ENCODE measurements at regions not wholly inside any gene's neighbourhood (a gene's known extent, or its start where the extent isn't known, plus 50 kb on each side); places are given as distances from the start of the nearest gene placed in this dataset.
"Not testable (repeated sequence)": the region's sequence is repeated elsewhere in the genome, so short reads cannot be mapped to it uniquely, and the experiment has no call there.

DNA sequence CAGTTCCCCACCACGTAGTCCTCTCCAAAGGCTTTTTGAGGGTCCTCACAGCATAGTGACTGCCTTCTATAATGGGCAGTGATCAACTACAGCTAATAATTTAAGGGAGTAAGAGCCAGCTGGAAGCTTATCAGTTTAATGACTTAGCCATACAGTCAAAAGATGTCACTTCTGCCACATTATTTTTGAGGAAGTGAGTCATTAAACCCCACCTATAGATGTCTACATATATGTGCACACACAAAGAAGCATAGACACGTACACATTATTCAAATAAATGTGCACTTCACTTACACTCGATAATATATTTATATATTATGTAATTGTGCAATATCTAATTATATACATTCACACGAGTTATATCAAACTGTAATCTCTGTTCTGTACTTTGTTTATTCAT lies 1704.7 kb downstream of the KCNT2 start:
- WGBS = 69% methylated on average over 4 of the region's 4 CpGs
- no peaks in the 10 kb centered on the region for H3K9me3 ChIP-seq (ENCODE audit: control insufficient read depth, low read length)

GRCh38 chr1:194889310-194889709 lies 1702.9 kb upstream of the B3GALT2 start:
- H3K4me1 ChIP-seq (ENCODE audit: control insufficient read depth, insufficient read depth, low read length) = no peaks in the 10 kb centered on the region
- no peak overlapping the region for H3K4me3 ChIP-seq (ENCODE audit: low read length)
- 64% methylated on average over 3 of the region's 3 CpGs for WGBS
- no peaks in the 10 kb centered on the region for H3K27me3 ChIP-seq (ENCODE audit: control insufficient read depth, insufficient read depth)
- intact Hi-C loops (cut with DNase I) = no loop called here
- H3K9me3 ChIP-seq (ENCODE audit: control insufficient read depth, low read length) = no peaks in the 10 kb centered on the region
- no peak for DNase-seq
- no peak overlapping the region for H3K27ac ChIP-seq (ENCODE audit: low read length)
- peak in 1 of 2 donors; percentile 16 for ATAC-seq

More for the DNA sequence above, 1704.7 kb downstream of the KCNT2 start:
- H3K4me1 ChIP-seq (ENCODE audit: control insufficient read depth, insufficient read depth, low read length) = no peaks in the 10 kb centered on the region
- DNase-seq (no peak), ATAC-seq (no peak)
- intact Hi-C loops (cut with DNase I) = no loop called here
- H3K4me3 ChIP-seq (ENCODE audit: low read length) = no peak overlapping the region
- no peaks in the 10 kb centered on the region for H3K27me3 ChIP-seq (ENCODE audit: control insufficient read depth, insufficient read depth)
- H3K27ac ChIP-seq (ENCODE audit: low read length) = no peak overlapping the region

DNA sequence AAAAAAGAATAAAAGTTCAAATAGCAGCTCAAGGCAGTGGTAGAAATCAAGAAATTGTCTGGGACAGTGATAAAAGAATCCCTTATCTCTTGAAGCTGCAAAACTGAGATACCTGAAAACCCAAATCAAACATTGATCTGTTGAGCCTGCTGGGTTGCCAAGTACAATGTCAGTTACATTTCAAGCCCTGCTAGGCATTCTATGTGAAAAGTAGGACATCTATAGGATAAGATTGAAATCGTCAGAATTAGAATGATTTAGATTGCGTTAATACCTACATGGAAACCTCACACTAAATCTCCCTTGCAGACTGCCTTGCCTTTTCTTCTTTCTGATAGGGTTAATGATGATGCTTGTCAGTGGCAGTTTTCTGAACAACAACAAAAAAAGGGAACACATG lies 1684.4 kb upstream of the B3GALT2 start:
- H3K9me3 ChIP-seq (ENCODE audit: control insufficient read depth, low read length) = no peaks in the 10 kb centered on the region
- no peak for DNase-seq
- WGBS = 63% methylated on average over 2 of the region's 2 CpGs
- no peaks in the 10 kb centered on the region for H3K4me1 ChIP-seq (ENCODE audit: control insufficient read depth, insufficient read depth, low read length)
- no peak overlapping the region for H3K27ac ChIP-seq (ENCODE audit: low read length)
- no peaks in the 10 kb centered on the region for H3K27me3 ChIP-seq (ENCODE audit: control insufficient read depth, insufficient read depth)
- intact Hi-C loops (cut with DNase I) = no loop called here
- no peak overlapping the region for H3K4me3 ChIP-seq (ENCODE audit: low read length)
- ATAC-seq = no peak

DNA sequence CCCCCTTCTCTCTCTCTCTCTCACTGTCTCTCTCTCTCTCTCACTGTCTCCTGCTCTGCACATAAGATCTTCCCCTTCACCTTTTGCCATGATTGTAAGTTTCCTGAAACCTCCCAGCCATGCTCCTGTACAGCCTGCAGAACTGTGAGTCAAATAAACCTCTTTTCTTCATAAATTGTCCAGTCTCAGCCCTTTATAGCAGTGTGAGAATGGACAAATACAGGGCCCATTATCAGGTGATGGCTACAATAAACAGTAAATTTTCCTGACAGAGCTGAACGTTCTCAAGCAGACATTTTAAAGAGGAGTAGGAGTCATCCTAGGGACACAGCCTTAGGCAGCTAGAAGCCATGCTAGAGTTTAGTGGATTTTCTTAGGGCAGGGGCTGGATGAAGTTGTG lies 1679.7 kb upstream of the B3GALT2 start:
- intact Hi-C loops (cut with DNase I) = no loop called here
- no peaks in the 10 kb centered on the region for H3K4me1 ChIP-seq (ENCODE audit: control insufficient read depth, insufficient read depth, low read length)
- no peak for ATAC-seq
- no peak for DNase-seq
- 26% methylated on average over 1 of the region's 1 CpG for WGBS
- H3K9me3 ChIP-seq (ENCODE audit: control insufficient read depth, low read length) = no peaks in the 10 kb centered on the region
- no peaks in the 10 kb centered on the region for H3K27me3 ChIP-seq (ENCODE audit: control insufficient read depth, insufficient read depth)
- no peak overlapping the region for H3K4me3 ChIP-seq (ENCODE audit: low read length)
- no peak overlapping the region for H3K27ac ChIP-seq (ENCODE audit: low read length)

DNA sequence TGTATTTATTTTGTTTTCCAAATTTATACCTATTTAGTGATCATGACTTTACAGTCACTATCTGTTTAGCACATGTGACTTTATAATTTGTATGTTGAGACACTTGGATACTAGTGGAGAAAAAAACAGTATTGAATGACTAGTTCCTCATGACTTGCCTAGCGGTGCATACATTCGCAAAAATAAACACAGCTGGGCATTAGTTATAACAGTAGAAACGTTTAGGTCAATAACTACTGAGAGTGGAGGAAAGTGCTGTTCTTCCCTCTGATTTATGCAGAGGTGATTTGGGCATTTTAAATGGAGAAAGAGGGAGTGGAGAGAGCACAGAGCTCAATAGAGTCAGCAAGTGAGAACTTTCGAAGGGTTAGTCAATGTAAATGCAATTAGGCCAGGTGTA lies 1679.0 kb upstream of the B3GALT2 start:
- 71% methylated on average over 4 of the region's 4 CpGs for WGBS
- DNase-seq = no peak
- no peak for ATAC-seq
- H3K9me3 ChIP-seq (ENCODE audit: control insufficient read depth, low read length) = no peaks in the 10 kb centered on the region
- H3K27me3 ChIP-seq (ENCODE audit: control insufficient read depth, insufficient read depth) = no peaks in the 10 kb centered on the region
- intact Hi-C loops (cut with DNase I) = no loop called here
- H3K4me1 ChIP-seq (ENCODE audit: control insufficient read depth, insufficient read depth, low read length) = no peaks in the 10 kb centered on the region
- H3K4me3 ChIP-seq (ENCODE audit: low read length) = no peak overlapping the region
- no peak overlapping the region for H3K27ac ChIP-seq (ENCODE audit: low read length)

DNA sequence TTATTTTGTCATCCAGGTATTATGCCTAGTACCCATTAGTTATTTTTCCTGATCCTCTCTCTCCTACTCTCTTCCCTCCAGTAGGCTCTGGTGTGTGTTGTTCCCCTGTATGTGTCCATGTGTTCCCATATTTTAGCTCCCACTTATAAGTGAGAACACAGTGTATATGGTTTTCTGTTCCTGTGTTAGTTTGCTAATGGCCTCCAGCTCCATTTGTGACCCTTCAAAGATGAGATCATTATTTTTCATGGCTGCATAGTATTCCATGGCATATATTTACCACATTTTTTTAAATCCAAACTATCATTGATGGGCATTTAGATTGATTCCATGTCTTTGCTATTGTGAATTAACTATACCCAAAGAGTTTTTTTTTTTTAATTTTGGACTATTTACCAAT lies 1675.7 kb upstream of the B3GALT2 start:
- DNase-seq (no peak), ATAC-seq (no peak)
- Histone ChIP-seq H3K4me3 (ENCODE audit: low read length) (no peak overlapping the region), H3K9me3 (ENCODE audit: control insufficient read depth, low read length) (no peaks in the 10 kb centered on the region), H3K27me3 (ENCODE audit: control insufficient read depth, insufficient read depth) (no peaks in the 10 kb centered on the region), H3K4me1 (ENCODE audit: control insufficient read depth, insufficient read depth, low read length) (no peaks in the 10 kb centered on the region), H3K27ac (ENCODE audit: low read length) (no peak overlapping the region)
- intact Hi-C loops (cut with DNase I) = no loop called here

- Histone ChIP-seq H3K4me1 (ENCODE audit: control insufficient read depth, insufficient read depth, low read length) (no peaks in the 10 kb centered on the region), H3K9me3 (ENCODE audit: control insufficient read depth, low read length) (no peaks in the 10 kb centered on the region), H3K4me3 (ENCODE audit: low read length) (no peak overlapping the region), H3K27ac (ENCODE audit: low read length) (no peak overlapping the region), H3K27me3 (ENCODE audit: control insufficient read depth, insufficient read depth) (no peaks in the 10 kb centered on the region)
- ATAC-seq = no peak
- WGBS = 88% methylated on average over 10 of the region's 10 CpGs
- intact Hi-C loops (cut with DNase I) = no loop called here
- no peak for DNase-seq
Observed at GRCh38 chr1:194860248-194861201, 1674.1 kb upstream of the B3GALT2 start.

GRCh38 chr1:194859481-194860154 lies 1673.2 kb upstream of the B3GALT2 start:
- DNase-seq; H3K27ac ChIP-seq (ENCODE audit: low read length); H3K27me3 ChIP-seq (ENCODE audit: control insufficient read depth, insufficient read depth); H3K9me3 ChIP-seq (ENCODE audit: control insufficient read depth, low read length); H3K4me3 ChIP-seq (ENCODE audit: low read length); H3K4me1 ChIP-seq (ENCODE audit: control insufficient read depth, insufficient read depth, low read length); ATAC-seq; intact Hi-C loops (cut with DNase I): not testable (repeated sequence)
- WGBS = 81% methylated on average over 17 of the region's 17 CpGs

GRCh38 chr1:194858811-194859480 lies 1672.5 kb upstream of the B3GALT2 start:
- H3K4me1 ChIP-seq (ENCODE audit: control insufficient read depth, insufficient read depth, low read length); H3K9me3 ChIP-seq (ENCODE audit: control insufficient read depth, low read length); H3K27me3 ChIP-seq (ENCODE audit: control insufficient read depth, insufficient read depth); intact Hi-C loops (cut with DNase I); H3K4me3 ChIP-seq (ENCODE audit: low read length); H3K27ac ChIP-seq (ENCODE audit: low read length); ATAC-seq: not testable (repeated sequence)
- peak in 2 of 3 donors; percentile 40 to 43 for DNase-seq
- WGBS = 95% methylated on average over 39 of the region's 39 CpGs

- WGBS = 74% methylated on average over 2 of the region's 2 CpGs
- H3K9me3 ChIP-seq (ENCODE audit: control insufficient read depth, low read length) = no peaks in the 10 kb centered on the region
- no peak overlapping the region for H3K27ac ChIP-seq (ENCODE audit: low read length)
- intact Hi-C loops (cut with DNase I) = no loop called here
- ATAC-seq = no peak
- no peak overlapping the region for H3K4me3 ChIP-seq (ENCODE audit: low read length)
- H3K4me1 ChIP-seq (ENCODE audit: control insufficient read depth, insufficient read depth, low read length) = no peaks in the 10 kb centered on the region
- DNase-seq = no peak
- no peaks in the 10 kb centered on the region for H3K27me3 ChIP-seq (ENCODE audit: control insufficient read depth, insufficient read depth)
Observed at GRCh38 chr1:194857413-194857812, 1671.0 kb upstream of the B3GALT2 start.

DNA sequence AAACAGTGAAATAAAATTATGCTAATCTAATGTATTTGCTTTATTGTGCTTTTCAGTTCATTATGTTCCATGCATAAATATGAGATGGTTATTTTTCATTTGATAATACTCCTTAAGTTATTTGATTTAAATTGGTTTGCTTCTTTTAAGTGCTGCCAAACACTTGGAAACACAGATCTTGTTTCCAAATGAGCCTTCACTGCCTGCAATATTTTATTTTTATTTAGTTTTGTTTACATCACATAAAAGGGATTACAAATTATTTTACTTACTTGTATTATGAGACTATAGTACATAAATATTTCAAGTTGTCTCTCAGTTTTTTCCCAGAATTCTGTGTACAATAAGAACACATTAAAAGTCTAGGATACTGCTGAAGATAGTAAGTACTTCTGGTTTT lies 1662.4 kb upstream of the B3GALT2 start:
- intact Hi-C loops (cut with DNase I) = no loop called here
- H3K27me3 ChIP-seq (ENCODE audit: control insufficient read depth, insufficient read depth) = no peaks in the 10 kb centered on the region
- no peak for ATAC-seq
- no peak overlapping the region for H3K27ac ChIP-seq (ENCODE audit: low read length)
- no peak for DNase-seq
- no peaks in the 10 kb centered on the region for H3K4me1 ChIP-seq (ENCODE audit: control insufficient read depth, insufficient read depth, low read length)
- H3K4me3 ChIP-seq (ENCODE audit: low read length) = no peak overlapping the region
- H3K9me3 ChIP-seq (ENCODE audit: control insufficient read depth, low read length) = no peaks in the 10 kb centered on the region
